NCI-H524 treated with DMSO at 0.1 percent for 48 hours (cell line): ENCODE measurements at regions not wholly inside any gene's neighbourhood (a gene's known extent, or its start where the extent isn't known, plus 50 kb on each side); places are given as distances from the start of the nearest gene placed in this dataset.
"Not testable (repeated sequence)": the region's sequence is repeated elsewhere in the genome, so short reads cannot be mapped to it uniquely, and the experiment has no call there.

ENCODE experiments used
- DNase-seq: peaks from one replicate; lab custom pipeline; 2025; lab: John Stamatoyannopoulos, UW

- DNase-seq = no peak
Observed at GRCh38 chr2:239649309-239649708, 248.5 kb upstream of the HDAC4 start.

DNA sequence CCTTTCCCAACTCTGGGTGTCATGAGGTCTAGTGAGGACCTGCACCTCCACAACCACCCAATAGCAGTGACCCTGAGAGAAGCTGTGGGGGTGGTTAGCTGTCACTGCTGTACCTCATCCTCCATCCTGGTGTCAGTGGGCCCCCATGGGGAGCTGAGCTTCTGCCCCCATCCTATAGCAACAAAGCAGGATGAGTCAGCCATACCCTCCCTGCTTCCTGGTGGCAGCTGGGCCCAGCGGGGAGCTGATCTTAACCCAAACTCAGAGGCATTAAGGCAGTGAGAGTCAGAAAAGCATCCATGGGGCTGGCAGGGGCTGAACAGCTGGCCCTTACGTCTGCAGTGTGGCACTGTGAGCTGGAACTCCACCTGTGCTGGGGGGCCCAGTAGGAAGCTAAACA lies 247.8 kb upstream of the HDAC4 start:
- DNase-seq = peak; percentile 42

DNA sequence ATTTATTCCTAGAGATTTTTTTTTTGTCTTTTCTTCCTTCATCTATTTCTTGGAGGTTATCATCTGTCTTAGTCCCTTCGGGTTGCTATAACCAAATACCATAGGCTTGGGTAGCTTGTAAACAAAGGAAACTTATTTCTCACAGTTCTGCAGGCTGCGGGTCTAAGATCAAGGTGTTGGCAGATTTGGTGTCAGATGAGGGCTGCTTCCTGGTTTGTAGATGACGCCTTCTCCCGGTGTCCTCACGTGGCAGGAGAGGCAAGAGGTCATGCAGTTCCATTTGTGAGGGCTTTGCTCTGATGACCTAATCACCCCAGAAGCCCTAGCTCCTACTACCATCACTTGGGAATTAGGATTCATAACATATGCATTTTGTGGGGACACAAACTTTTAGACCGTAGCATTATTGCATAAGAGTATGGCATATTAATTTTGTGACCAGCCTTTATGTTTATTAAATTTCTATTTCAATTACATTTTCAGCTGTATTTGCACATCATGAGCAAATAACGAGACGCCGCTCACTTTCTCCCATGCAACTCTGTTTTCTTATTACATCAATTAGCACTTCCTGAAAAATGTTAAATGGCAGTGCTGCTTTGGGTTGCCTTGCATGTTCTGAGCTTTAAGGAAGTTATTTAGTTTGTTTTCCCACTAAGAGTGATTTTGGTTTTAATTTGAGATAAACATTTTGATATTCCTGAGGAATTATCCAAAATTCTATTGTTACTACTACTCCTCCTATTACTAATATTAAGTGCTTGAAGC lies 246.4 kb upstream of the HDAC4 start:
- no peak for DNase-seq

- DNase-seq = no peak
Observed at GRCh38 chr2:239646184-239646583, 245.4 kb upstream of the HDAC4 start.

DNA sequence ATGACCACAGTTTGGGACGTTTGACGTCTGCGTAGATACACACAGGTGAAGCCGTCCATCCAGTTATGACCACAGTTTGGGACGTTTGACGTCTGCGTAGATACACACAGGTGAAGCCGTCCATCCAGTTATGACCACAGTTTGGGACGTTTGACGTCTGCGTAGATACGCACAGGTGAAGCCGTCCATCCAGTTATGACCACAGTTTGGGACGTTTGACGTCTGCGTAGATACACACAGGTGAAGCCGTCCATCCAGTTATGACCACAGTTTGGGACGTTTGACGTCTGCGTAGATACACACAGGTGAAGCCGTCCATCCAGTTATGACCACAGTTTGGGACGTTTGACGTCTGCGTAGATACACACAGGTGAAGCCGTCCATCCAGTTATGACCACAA lies 243.8 kb upstream of the HDAC4 start:
- DNase-seq = not testable (repeated sequence)

- no peak for DNase-seq
Observed at GRCh38 chr2:239644011-239644410, 243.2 kb upstream of the HDAC4 start.

DNA sequence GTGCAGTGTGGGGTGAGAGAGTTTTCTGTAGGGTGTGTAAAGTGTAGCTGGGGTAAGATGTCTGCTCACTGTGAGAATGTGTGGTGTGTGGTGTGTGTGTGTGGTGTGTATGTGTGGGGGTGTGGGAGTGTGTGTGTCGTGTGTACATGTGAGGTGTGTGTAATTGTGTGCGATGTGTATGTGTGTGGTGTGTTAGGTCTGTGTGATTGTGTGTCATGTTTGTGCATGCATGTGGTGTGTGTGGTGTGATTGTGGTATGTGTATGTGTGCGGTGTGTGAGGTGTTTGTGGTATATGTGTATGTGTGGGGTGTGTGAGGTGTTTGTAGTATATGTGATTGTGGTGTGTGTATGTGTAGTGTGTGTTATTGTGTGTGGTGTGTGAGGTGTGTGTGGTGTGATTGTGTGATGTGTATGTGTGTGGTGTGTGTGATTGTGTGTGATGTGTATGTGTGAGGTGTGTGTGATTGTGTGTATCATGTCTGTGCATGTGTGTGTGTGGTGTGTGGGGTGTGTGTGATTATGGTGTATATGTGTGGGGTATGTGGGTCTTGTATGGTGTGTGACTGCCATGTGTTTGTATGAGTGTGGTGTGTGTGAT lies 241.7 kb upstream of the HDAC4 start:
- no peak for DNase-seq

DNA sequence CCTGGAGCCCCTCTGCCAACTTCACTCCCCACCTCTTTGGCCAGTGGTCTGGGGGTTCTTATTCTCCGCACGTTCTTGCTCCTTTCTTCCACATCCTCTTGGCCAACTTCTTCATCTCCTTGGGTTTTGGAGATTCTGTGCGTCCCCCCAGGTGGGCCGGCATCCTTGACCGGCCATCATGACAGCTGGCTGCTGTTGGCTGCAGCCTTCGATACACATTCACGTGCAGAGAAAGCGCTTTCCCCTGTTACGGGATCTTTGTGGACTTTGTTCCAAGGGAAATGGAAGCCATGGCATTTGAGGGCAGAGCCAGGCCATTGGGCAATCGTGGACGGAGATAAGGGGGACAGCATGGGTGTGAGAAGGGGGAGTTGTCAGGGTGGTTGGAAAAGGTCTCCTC lies 241.1 kb upstream of the HDAC4 start:
- not testable (repeated sequence) for DNase-seq

DNA sequence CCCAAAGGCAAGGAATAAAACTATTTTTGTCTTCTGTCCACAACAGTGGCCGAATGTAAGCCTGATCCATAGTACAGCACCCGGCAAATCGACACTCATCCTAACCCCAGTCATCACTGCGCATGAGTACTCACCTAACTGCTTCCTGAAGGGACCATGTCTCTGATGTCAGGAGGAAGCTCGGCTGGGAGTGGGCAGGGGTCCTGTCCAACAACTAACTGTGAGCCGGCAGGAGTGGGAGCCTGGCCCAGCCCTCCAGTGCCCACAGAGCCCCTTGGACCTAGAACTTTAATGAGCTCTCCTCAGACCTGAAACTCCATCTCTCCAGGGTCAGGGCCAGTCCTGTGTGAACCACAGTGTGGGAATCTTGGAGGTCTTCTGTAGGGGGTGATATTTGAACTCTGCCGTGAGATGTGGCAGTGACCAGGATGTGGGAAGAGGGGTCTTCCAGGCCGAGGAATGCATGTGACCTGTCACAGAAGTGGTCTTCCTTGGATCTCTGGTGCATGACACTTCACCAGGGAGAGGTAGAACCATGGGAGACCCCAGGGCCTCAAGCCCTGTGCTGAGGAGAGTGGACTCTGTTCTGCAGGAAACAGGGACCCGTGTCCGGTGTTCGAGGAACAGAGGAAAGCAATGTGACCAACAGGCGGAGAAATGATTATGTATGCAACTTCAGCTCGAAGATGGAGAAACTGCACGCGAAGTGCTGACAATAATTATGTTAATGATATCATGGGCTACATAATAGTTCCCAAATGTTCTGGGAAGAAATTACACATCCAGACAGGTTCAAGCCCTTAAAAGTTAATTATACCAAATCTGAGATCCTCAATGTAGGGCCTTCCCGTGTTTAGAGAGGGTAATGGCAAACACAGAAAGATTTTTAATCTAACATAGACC lies 240.1 kb upstream of the HDAC4 start:
- no peak for DNase-seq

DNA sequence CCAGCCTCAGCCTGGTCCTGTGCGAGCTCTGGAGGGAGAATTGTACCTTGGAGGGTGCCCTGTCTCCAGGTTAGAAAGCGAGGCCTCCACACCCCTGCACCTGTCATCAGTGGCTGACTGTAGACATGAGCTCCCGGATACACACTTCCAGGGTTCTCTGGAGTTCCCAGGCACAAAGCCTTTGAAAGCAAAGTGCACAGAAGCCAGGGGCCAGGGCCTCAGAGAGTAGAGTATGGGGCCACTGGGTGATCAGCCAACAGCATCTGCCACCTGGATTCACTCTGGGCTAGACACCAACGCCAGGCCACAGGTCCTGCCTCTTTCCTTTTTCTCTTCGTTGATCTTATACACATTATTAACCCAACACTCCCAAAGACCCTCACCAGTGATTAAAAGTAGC lies 239.4 kb upstream of the HDAC4 start:
- DNase-seq = no peak

DNA sequence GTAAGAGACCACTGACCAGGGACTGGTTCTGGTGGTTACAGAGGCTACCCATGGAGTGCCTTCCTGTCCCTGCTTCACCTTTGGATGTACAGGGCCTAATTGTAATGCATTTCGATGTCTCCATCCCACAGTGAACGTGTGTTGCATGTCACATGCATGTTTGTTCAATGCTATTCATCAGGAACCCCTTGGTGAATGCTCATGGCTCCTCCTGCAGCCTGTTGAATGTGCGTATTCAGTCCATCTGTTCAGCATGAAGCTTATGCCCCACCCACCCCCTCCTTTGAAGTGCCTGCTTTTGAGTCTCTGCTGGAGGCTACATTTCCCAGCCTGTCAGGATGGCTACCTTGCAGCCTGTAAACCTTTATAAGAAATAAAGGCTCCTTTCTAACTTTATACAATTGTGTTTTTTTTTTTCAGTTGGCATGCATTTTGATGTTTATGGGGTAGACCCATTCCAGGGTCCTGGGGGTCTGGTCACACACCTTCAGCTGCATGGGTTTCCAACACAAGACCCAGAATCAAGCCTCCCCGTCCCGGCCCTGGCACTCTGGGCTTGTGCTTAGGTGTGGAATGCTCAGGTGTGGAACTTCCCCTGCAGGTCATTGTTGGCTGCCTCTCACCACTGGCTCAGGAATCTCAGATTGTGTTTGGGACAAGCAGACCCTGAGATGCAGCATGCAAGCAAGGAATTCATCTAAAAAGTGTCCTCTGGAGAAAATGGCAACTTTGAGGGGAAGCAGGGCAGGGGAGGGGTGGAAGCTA lies 238.8 kb upstream of the HDAC4 start:
- DNase-seq = no peak

DNA sequence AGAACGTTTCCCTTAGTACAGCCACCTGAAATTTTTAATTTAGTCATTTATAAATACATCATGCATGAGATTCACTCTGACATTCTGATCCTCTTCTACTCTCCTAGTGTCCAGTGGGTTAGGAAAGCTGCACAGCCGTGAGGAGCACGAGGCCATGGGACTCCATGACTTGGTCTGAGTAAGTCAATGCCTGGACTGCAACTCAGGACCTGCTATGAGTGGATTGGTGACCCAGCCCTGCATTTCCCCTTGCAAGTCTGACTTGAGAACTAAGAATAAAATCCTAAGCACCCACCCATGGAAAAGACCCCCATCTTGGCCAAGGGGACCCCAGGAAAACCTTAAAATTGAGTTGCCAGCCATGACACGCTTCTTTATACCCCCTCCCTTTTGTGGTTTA lies 237.6 kb upstream of the HDAC4 start:
- no peak for DNase-seq

DNA sequence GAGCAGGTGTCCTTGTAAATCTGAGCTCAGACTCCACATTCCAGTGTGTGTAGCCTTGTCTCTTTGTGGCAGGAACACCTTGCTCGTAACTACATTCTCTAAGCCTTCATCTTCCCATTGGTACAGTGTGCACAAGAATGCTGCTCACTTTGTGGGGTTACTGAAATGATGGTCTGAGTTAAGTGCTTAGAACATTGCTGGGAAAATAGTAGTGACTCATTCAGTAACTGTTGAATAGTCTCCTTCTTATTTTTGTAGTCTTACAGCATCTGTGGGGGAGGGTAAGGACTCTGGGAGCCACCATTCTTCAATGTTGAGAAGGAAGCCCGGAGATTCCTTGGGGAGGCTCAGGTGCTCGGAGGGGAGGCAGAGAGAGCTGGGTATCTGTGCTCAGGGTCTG lies 236.0 kb upstream of the HDAC4 start:
- DNase-seq = no peak

DNA sequence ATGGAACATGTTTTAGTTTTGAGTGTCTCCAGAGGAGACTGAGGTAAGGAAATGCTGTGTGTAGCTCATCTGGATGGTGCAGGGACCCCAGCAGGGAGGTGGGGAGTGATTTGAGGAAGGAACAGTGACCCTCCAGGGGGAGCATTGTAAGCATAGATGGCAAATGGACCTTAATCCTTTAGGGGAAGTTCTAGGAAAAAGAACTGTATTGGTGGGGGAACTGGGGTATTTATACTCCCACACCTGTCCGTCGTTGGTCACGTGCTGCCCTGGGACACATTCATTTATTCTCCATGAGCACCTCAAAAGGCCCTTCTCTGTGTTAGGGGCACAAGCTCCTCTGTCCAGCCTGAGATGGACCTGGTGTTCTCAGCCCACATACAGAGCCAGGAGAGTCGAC lies 233.9 kb upstream of the HDAC4 start:
- DNase-seq = no peak

- no peak for DNase-seq
Observed at GRCh38 chr2:239630618-239631286, 229.9 kb upstream of the HDAC4 start.

DNA sequence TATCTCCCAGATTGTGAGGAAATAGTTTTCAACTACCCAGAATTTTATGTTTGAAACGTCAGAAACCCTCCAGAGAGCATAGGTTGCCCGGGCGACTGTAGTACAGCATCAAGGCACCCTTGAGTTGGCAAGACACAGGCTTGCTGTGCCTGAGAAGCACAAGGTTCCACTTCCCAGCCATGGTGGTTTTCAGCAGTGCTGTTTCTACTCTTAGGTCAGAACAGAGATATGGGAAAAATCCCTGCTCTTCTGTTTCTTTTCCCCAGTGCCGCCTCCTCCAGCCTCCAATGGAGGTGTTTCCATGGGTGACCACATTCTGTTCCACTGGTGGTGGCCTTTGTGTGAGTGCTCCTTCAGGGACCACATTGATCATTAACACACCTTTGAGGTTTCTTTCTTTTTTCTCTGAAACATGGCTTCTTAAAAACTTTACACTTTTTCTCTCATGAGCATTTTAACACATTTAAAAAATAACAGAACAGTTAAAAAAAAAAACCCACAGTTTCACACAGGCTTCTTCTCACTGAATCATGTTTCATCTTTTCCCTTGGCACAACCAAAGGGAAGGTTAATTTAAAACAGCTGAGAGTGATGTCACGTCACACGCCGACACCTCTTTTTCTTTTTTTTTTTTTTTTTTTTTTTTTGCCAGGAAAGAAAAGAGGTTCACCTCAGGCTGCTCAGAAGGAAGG lies 229.3 kb upstream of the HDAC4 start:
- DNase-seq = no peak

DNA sequence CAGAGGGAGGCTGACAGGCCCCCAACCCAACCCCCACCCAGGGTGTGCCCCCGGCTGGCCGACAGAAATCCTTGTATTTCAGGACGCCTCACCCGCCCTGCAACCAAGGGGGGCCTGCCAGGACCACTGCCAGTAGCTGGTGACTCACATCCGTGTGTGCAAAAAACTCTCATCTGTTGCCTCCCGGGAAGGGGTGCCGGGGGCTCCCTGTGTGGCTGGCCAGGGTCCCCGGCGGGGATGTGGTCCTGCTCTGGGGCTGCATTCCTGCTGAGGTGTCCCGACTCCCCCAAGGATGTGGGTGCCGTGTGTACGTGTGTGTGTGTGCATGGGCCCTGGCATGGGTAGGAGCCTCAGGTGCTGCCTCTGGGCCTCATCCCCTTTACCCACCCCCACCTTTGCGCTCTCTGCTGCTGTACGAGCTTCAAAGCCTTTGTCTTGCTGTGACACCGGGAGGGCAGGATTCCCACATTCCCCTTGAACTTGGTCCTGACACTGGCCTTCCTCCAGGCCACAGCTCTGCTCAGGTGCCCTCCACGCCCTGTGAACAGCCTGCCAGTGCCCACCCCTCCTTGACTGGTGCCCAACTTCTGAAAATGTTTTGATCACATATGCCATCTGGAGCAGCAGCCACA lies 226.3 kb upstream of the HDAC4 start:
- no peak for DNase-seq

DNA sequence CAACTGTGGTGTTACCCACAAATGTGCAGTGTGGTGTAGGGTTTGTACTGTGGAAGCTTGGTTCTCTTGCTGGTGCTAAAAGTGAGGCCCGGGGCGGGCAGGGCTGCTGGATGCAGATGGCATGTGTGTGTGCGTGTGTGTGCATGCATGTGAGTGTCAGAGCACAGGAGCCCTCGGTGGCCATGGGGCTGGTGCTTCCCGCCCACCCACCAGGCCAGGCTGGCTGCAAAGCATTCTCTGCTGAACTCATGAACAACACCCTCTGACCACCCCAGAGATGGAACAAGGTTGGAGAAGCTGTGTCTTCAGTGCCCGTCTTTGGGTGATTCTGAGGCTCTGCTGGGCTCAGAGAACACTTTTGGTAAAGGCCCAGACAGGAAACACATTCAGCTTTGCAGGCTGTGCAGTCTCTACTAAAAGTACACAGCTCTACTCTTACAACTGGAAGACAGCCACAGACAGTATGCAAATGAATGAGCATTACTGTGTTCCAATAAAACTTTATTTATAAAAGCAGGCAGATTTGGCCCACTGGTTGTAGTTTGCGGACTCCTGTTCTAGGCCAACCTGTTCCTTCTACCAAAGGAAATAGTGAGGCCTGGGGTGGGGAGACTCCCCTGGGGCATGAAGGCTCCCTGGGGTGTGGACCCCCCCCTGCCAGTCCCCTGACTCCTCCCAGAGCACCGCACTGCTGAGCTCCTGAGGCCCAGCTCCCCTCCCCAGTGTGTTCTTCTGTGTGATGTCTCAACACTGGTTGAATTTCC lies 225.3 kb upstream of the HDAC4 start:
- no peak for DNase-seq

DNA sequence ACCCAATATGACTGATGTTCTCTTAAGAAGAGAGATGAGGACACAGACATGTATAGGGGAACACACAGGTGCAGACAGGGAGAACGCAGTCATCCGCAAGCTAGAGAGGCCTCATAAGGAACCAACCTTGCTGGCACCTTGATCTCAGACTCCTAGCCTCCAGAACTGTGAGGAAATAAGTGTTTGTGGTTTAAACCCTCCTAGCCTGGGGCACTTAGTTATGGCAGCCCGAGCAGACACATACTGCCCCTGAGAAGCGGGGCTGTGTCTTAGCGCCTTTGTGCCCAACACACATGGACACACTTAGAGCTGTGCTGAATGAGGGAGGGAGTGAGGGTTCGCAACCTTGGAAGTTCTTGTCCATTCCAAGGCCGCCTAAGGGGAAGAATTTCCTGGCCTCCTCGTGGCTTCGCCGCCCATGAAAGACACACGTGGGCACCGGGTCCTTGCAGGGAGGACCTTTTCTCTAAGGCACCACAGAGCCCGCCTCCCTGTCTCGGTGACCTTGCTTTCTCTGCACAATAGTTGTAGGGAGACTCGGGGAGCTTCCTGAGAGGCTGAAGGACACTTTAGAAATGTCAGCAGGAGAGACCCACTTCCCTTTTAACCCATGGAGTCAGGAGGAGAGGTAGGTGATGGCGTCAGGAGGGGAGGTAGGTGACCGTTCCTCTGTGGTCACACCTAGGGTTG lies 224.5 kb upstream of the HDAC4 start:
- DNase-seq = no peak
